Tibial nerve (tissue), 4 donors: ENCODE measurements at regions not wholly inside any gene's neighbourhood (a gene's known extent, or its start where the extent isn't known, plus 50 kb on each side); places are given as distances from the start of the nearest gene placed in this dataset.

Source experiments
- EP300 ChIP-seq, 2 donors: sonication (generic); formaldehyde crosslinking; IDR thresholded peaks; one replicate each; pipeline ENCODE4 v1.6.1; 2017; ENCODE audit warnings: antibody characterized with exemption in 2 of 2, mild to moderate bottlenecking in 1 of 2
- POLR2A ChIP-seq, 2 donors: fragments of 450-650 bp; IDR thresholded peaks; one replicate each; pipeline ENCODE4 v1.6.1; 2017; ENCODE audit warnings: antibody characterized with exemption in 2 of 2, mild to moderate bottlenecking in 2 of 2, moderate library complexity in 2 of 2
- TF ChIP-seq, protein P1 (sequence below), 5 experiments: fragments of 200-600 bp in 3 of 5; fragments of 450-650 bp in 2 of 5; sonication (generic) in 3 of 5; IDR thresholded peaks; one replicate each; pipeline ENCODE4 v1.5.1; 2016 to 2019; ENCODE audit warnings: antibody characterized with exemption in 5 of 5, mild to moderate bottlenecking in 3 of 5, moderate library complexity in 2 of 5

DNA sequence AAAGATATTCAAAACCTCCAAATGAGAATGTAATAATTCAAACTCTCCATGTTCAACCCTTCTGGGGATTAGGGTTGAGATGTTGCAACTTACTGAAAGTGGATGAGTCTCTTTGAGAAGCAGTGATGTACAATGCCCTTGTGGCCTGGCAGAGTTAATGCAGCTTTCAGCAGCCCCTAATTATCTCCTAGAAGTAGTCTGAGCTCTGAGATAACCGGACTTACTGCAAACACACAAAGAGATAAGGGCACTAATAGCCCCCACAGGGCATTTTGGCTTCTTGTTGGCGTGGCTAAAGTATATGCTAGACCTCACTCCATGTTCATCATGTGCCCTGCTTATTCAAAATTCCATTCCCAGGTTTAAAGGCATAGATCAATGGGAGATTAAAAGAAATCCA is 404.7 kb downstream of the NEBL start:
- TF ChIP-seq, protein P1, sequence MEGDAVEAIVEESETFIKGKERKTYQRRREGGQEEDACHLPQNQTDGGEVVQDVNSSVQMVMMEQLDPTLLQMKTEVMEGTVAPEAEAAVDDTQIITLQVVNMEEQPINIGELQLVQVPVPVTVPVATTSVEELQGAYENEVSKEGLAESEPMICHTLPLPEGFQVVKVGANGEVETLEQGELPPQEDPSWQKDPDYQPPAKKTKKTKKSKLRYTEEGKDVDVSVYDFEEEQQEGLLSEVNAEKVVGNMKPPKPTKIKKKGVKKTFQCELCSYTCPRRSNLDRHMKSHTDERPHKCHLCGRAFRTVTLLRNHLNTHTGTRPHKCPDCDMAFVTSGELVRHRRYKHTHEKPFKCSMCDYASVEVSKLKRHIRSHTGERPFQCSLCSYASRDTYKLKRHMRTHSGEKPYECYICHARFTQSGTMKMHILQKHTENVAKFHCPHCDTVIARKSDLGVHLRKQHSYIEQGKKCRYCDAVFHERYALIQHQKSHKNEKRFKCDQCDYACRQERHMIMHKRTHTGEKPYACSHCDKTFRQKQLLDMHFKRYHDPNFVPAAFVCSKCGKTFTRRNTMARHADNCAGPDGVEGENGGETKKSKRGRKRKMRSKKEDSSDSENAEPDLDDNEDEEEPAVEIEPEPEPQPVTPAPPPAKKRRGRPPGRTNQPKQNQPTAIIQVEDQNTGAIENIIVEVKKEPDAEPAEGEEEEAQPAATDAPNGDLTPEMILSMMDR (IDR thresholded peaks at IDR 0.05) = no peak
- no peak for TF ChIP-seq EP300 (IDR thresholded peaks at IDR 0.05)
- TF ChIP-seq POLR2A (IDR thresholded peaks at IDR 0.05) = no peak
